ES-I3 (cell line): ENCODE measurements at regions not wholly inside any gene's neighbourhood (a gene's known extent, or its start where the extent isn't known, plus 50 kb on each side); places are given as distances from the start of the nearest gene placed in this dataset.

Experiments
- H3K36me3 ChIP-seq: 2 replicates; pipeline ENCODE4 v1.6.1; 2013; ENCODE audit warnings: mild to moderate bottlenecking, low read length, control low read depth, moderate library complexity; ENCODE audit not compliant: insufficient read depth
- H3K4me1 ChIP-seq: 2 replicates; pipeline ENCODE4 v1.6.1; 2013; ENCODE audit warnings: mild to moderate bottlenecking, control low read depth, low read length; ENCODE audit not compliant: insufficient read depth
- H3K9ac ChIP-seq: 2 replicates; pipeline ENCODE4 v1.6.1; 2013; ENCODE audit warnings: low read depth, mild to moderate bottlenecking, low read length, moderate library complexity
- H3K9me3 ChIP-seq: 2 replicates; pipeline ENCODE4 v1.6.1; 2013; ENCODE audit warnings: mild to moderate bottlenecking, low read length, moderate library complexity; ENCODE audit not compliant: control insufficient read depth, insufficient read depth

- Histone ChIP-seq H3K9ac (no peak overlapping the region), H3K9me3 (no peaks in the 10 kb centered on the region), H3K36me3 (no peaks in the 10 kb centered on the region), H3K4me1 (0 out of 2 replicates have a peak, but pooled peaks cover 4% of the 10 kb centered on the region)
Observed at GRCh38 chr14:97524589-97525319, 727.6 kb downstream of the VRK1 start.

- H3K9me3 ChIP-seq, result no peaks in the 10 kb centered on the region
- H3K4me1 ChIP-seq, result 0 out of 2 replicates have a peak, but pooled peaks cover 4% of the 10 kb centered on the region
- no peak overlapping the region for H3K9ac ChIP-seq
- no peaks in the 10 kb centered on the region for H3K36me3 ChIP-seq
Observed at GRCh38 chr14:97527993-97528392, 730.8 kb downstream of the VRK1 start.

- Histone ChIP-seq H3K9me3 (no peaks in the 10 kb centered on the region), H3K4me1 (no peaks in the 10 kb centered on the region), H3K9ac (no peak overlapping the region), H3K36me3 (no peaks in the 10 kb centered on the region)
Observed at GRCh38 chr14:97532052-97532451, 734.9 kb downstream of the VRK1 start.

GRCh38 chr14:97536421-97536820 is 739.2 kb downstream of the VRK1 start:
- no peaks in the 10 kb centered on the region for H3K4me1 ChIP-seq
- H3K9me3 ChIP-seq, result no peaks in the 10 kb centered on the region
- H3K36me3 ChIP-seq, result no peaks in the 10 kb centered on the region
- H3K9ac ChIP-seq, result no peak overlapping the region

GRCh38 chr14:97538749-97539410 is 741.7 kb downstream of the VRK1 start:
- H3K36me3 ChIP-seq, result no peaks in the 10 kb centered on the region
- no peak overlapping the region for H3K9ac ChIP-seq
- no peaks in the 10 kb centered on the region for H3K4me1 ChIP-seq
- no peaks in the 10 kb centered on the region for H3K9me3 ChIP-seq

- no peaks in the 10 kb centered on the region for H3K9me3 ChIP-seq
- no peak overlapping the region for H3K9ac ChIP-seq
- H3K4me1 ChIP-seq, result no peaks in the 10 kb centered on the region
- H3K36me3 ChIP-seq, result no peaks in the 10 kb centered on the region
Observed at GRCh38 chr14:97539411-97539795, 742.2 kb downstream of the VRK1 start.

- no peaks in the 10 kb centered on the region for H3K4me1 ChIP-seq
- no peaks in the 10 kb centered on the region for H3K9me3 ChIP-seq
- no peak overlapping the region for H3K9ac ChIP-seq
- H3K36me3 ChIP-seq, result no peaks in the 10 kb centered on the region
Observed at GRCh38 chr14:97539884-97540283, 742.7 kb downstream of the VRK1 start.

GRCh38 chr14:97543221-97543620 is 746.0 kb downstream of the VRK1 start:
- H3K36me3 ChIP-seq, result no peaks in the 10 kb centered on the region
- no peaks in the 10 kb centered on the region for H3K9me3 ChIP-seq
- H3K9ac ChIP-seq, result no peak overlapping the region
- no peaks in the 10 kb centered on the region for H3K4me1 ChIP-seq

GRCh38 chr14:97543816-97544215 is 746.6 kb downstream of the VRK1 start:
- Histone ChIP-seq H3K4me1 (no peaks in the 10 kb centered on the region), H3K9ac (no peak overlapping the region), H3K9me3 (no peaks in the 10 kb centered on the region)

GRCh38 chr14:97544571-97544970 is 747.4 kb downstream of the VRK1 start:
- Histone ChIP-seq H3K36me3 (no peaks in the 10 kb centered on the region), H3K9me3 (no peaks in the 10 kb centered on the region), H3K4me1 (no peaks in the 10 kb centered on the region), H3K9ac (no peak overlapping the region)

More at GRCh38 chr14:97543816-97544215, 746.6 kb downstream of the VRK1 start:
- no peaks in the 10 kb centered on the region for H3K36me3 ChIP-seq

- no peaks in the 10 kb centered on the region for H3K4me1 ChIP-seq
- no peaks in the 10 kb centered on the region for H3K9me3 ChIP-seq
- no peaks in the 10 kb centered on the region for H3K36me3 ChIP-seq
- H3K9ac ChIP-seq, result no peak overlapping the region
Observed at GRCh38 chr14:97546491-97547230, 749.5 kb downstream of the VRK1 start.

- Histone ChIP-seq H3K9ac (no peak overlapping the region), H3K4me1 (no peaks in the 10 kb centered on the region), H3K9me3 (no peaks in the 10 kb centered on the region), H3K36me3 (no peaks in the 10 kb centered on the region)
Observed at GRCh38 chr14:97550463-97550862, 753.3 kb downstream of the VRK1 start.

- H3K9ac ChIP-seq, result no peak overlapping the region
- no peaks in the 10 kb centered on the region for H3K4me1 ChIP-seq
- no peaks in the 10 kb centered on the region for H3K36me3 ChIP-seq
- no peaks in the 10 kb centered on the region for H3K9me3 ChIP-seq
Observed at GRCh38 chr14:97554597-97554996, 757.4 kb downstream of the VRK1 start.

GRCh38 chr14:97564334-97564733 is 767.2 kb downstream of the VRK1 start:
- Histone ChIP-seq H3K9ac (no peak overlapping the region), H3K4me1 (no peaks in the 10 kb centered on the region), H3K9me3 (no peaks in the 10 kb centered on the region), H3K36me3 (no peaks in the 10 kb centered on the region)

- H3K36me3 ChIP-seq, result no peaks in the 10 kb centered on the region
- no peaks in the 10 kb centered on the region for H3K9me3 ChIP-seq
- no peak overlapping the region for H3K9ac ChIP-seq
- H3K4me1 ChIP-seq, result no peaks in the 10 kb centered on the region
Observed at GRCh38 chr14:97571201-97571600, 774.0 kb downstream of the VRK1 start.
